CD14-positive monocyte (primary cell): ENCODE measurements at regions not wholly inside any gene's neighbourhood (a gene's known extent, or its start where the extent isn't known, plus 50 kb on each side); places are given as distances from the start of the nearest gene placed in this dataset.

Experiments
- DNase-seq, 3 donors: peaks; one replicate each; pipeline ENCODE4 v3.0.0-alpha.2; 2011 to 2022
- H2AFZ ChIP-seq: 2 replicates; pipeline ENCODE4 v1.6.0; 2012; ENCODE audit warnings: mild to moderate bottlenecking, low read depth, low read length, inconsistent platforms; ENCODE audit not compliant: insufficient read depth, poor library complexity, severe bottlenecking
- H3K27ac ChIP-seq, 2 donors: 1 replicate in 1 of 2; 2 replicates in 1 of 2; pipeline ENCODE4 v1.5.1; 2012 to 2013; ENCODE audit warnings: low read length in 2 of 2, control low read depth in 1 of 2, inconsistent platforms in 1 of 2, low read depth in 1 of 2, mild to moderate bottlenecking in 1 of 2
- H3K27me3 ChIP-seq, 2 donors: one replicate each; pipeline versions ENCODE4 v1.6.0 to v1.6.1; 2011 to 2013; ENCODE audit warnings: low read length in 2 of 2; ENCODE audit not compliant: control insufficient read depth in 2 of 2, insufficient read depth in 2 of 2
- H3K36me3 ChIP-seq, 2 donors: replicated peaks in 1 of 2; 1 replicate in 1 of 2; 2 replicates in 1 of 2; pipeline versions ENCODE4 v1.5.1 to v1.6.1; 2012 to 2013; ENCODE audit warnings: low read length in 2 of 2, control low read depth in 1 of 2, inconsistent platforms in 1 of 2, mild to moderate bottlenecking in 1 of 2; ENCODE audit not compliant: insufficient read depth in 2 of 2, control insufficient read depth in 1 of 2
- H3K4me1 ChIP-seq, 2 donors: 1 replicate in 1 of 2; 2 replicates in 1 of 2; pipeline versions ENCODE4 v1.5.1 to v1.6.1; 2012 to 2013; ENCODE audit warnings: low read length in 2 of 2, control low read depth in 1 of 2, inconsistent platforms in 1 of 2, mild to moderate bottlenecking in 1 of 2, moderate library complexity in 1 of 2; ENCODE audit not compliant: insufficient read depth in 2 of 2, control insufficient read depth in 1 of 2
- H3K4me2 ChIP-seq: replicated peaks from 2 replicates; pipeline ENCODE3; 2012; ENCODE audit warnings: low read length, moderate library complexity, mild to moderate bottlenecking; ENCODE audit not compliant: poor library complexity, severe bottlenecking; ENCODE audit errors: extremely low read depth
- H3K4me3 ChIP-seq, 3 experiments: fragments of 200-600 bp in 1 of 3; sonication (generic) in 1 of 3; replicated peaks in 1 of 3; 1 replicate in 2 of 3; 2 replicates in 1 of 3; pipeline ENCODE4 v1.5.1; 2011 to 2013; ENCODE audit warnings: low read length in 3 of 3, mild to moderate bottlenecking in 3 of 3, control low read depth in 2 of 3, low read depth in 2 of 3, inconsistent platforms in 1 of 3, moderate library complexity in 1 of 3
- H3K79me2 ChIP-seq: 2 replicates; pipeline ENCODE4 v1.6.0; 2012; ENCODE audit warnings: mild to moderate bottlenecking, control low read depth, inconsistent platforms, low read length, moderate library complexity; ENCODE audit not compliant: insufficient read depth
- H3K9ac ChIP-seq: 2 replicates; pipeline ENCODE4 v1.6.0; 2017; ENCODE audit warnings: low read length, mild to moderate bottlenecking; ENCODE audit not compliant: insufficient read depth, poor library complexity, severe bottlenecking
- H3K9me3 ChIP-seq, 2 donors: replicated peaks in 1 of 2; 1 replicate in 1 of 2; 2 replicates in 1 of 2; pipeline versions ENCODE4 v1.5.1 to v1.6.1; 2012 to 2013; ENCODE audit warnings: low read length in 2 of 2, control low read depth in 1 of 2; ENCODE audit not compliant: control insufficient read depth in 1 of 2, insufficient read depth in 1 of 2
- H4K20me1 ChIP-seq: 2 replicates; pipeline ENCODE4 v1.6.0; 2012; ENCODE audit warnings: mild to moderate bottlenecking, low read length, control low read depth, moderate library complexity; ENCODE audit not compliant: insufficient read depth
- H3K27ac Mint-ChIP-seq, 7 donors: one replicate each; pipeline ENCODE4 v1.8.0; 2020; ENCODE audit warnings: mild to moderate bottlenecking in 7 of 7, mixed read lengths in 7 of 7, moderate library complexity in 6 of 7, inconsistent platforms in 2 of 7
- H3K27me3 Mint-ChIP-seq, 3 donors: one replicate each; pipeline ENCODE4 v1.8.0; 2021 to 2022; ENCODE audit warnings: low read depth in 3 of 3, mild to moderate bottlenecking in 3 of 3, mixed read lengths in 3 of 3, moderate library complexity in 3 of 3, inconsistent platforms in 1 of 3
- H3K36me3 Mint-ChIP-seq, 2 donors: one replicate each; pipeline ENCODE4 v1.8.0; 2020; ENCODE audit warnings: mixed read lengths in 2 of 2, inconsistent platforms in 1 of 2, mild to moderate bottlenecking in 1 of 2
- H3K4me1 Mint-ChIP-seq: one replicate; pipeline ENCODE4 v1.8.0; 2020; ENCODE audit warnings: mild to moderate bottlenecking, mixed read lengths
- H3K4me3 Mint-ChIP-seq, 2 donors: one replicate each; pipeline ENCODE4 v1.8.0; 2020; ENCODE audit warnings: mild to moderate bottlenecking in 2 of 2, mixed read lengths in 2 of 2, moderate library complexity in 1 of 2
- H3K9me3 Mint-ChIP-seq, 7 donors: one replicate each; pipeline ENCODE4 v1.8.0; 2020 to 2022; ENCODE audit warnings: mixed read lengths in 7 of 7, mild to moderate bottlenecking in 6 of 7, moderate library complexity in 6 of 7, inconsistent platforms in 2 of 7
- CTCF ChIP-seq: fragments of 200-600 bp; IDR thresholded peaks from one replicate; pipeline ENCODE4 v1.8.0; 2022; ENCODE audit warnings: antibody characterized with exemption, mild to moderate bottlenecking
- WGBS: methylation state at CpG from one replicate; pipeline ENCODE4 v1.1.5; 2013; ENCODE audit warnings: missing lambda C conversion rate; ENCODE audit not compliant: insufficient coverage; 5-methylcytosine and 5-hydroxymethylcytosine counted together
- intact Hi-C, 2 donors: fragments of 100-400 bp; cut with micrococcal nuclease; formaldehyde crosslinking; loops; one replicate each; pipeline versions ENCODE4 v1.15.0 to v1.15.1; 2023

DNA sequence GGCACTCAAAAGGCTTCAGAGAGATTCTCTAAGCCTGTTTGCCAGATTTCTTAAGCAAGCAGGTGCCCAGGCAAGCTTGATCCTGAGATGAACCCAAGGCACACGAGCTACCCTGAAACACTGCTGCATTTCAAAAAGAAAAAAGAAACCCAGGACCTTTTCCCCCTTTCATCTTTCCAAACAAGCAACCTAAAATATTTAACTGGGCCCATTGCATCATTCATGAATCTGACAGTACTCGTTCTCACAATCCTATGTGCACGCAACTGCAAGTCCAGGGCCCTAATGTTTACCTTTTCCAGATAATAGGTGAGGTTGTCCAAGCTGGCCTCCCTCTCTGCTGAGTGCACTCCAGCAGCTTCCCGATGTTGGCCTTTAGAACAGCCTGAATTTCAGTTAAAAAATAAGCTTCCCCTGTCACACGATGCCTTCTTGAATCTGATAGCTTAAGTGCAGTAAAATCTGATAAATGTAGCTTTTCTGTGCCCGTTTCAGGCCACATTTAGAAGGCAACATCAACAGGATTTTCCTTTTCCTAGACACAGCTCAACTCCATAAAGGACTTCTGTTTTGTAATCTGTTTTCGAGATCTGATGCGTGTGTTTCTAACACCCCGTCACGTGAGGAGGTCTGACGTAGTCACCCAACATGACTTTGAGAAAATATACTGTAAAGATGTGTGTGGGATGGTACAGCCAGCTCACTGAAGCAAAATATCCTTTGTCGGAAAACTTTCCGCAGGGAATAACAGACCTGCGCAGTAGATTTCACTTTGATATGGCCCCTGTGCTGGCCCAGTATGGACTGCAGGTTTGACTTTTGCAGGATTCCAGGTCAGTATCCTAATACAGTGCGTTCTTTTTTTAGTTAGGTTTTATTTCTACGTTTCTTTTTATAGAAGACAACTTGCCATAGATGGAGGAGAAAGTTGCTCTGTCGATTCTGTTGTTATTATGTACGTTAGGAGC, 55.1 kb upstream of the RASA2 start:
- H3K79me2 ChIP-seq = no peaks in the 10 kb centered on the region
- Mint-ChIP-seq H3K27me3 (peaks cover 0 to 2% (median 2%) of the 10 kb centered on the region in 3 donors), H3K36me3 (peaks cover 24 to 38% of the 10 kb centered on the region in 2 donors), H3K9me3 (no peaks in the 10 kb centered on the region), H3K4me1 (peaks cover 7% of the 10 kb centered on the region), H3K4me3 (no peak overlapping the region), H3K27ac (no peak overlapping the region)
- no peak overlapping the region for H3K9ac ChIP-seq
- H3K4me3 ChIP-seq = no peak overlapping the region
- WGBS = 94% methylated on average over 9 of the region's 18 CpGs
- no peaks in the 10 kb centered on the region for H4K20me1 ChIP-seq
- H3K27ac ChIP-seq = no peak overlapping the region
- peaks cover 2 to 14% of the 10 kb centered on the region in 2 donors for H3K36me3 ChIP-seq
- no peaks in the 10 kb centered on the region for H3K9me3 ChIP-seq
- H3K4me1 ChIP-seq = peaks cover 2 to 4% of the 10 kb centered on the region in 2 donors
- no peak overlapping the region for H2AFZ ChIP-seq
- intact Hi-C loops = no loop called here
- no peak for DNase-seq
- TF ChIP-seq CTCF = no peak
- H3K27me3 ChIP-seq = no peaks in the 10 kb centered on the region
- H3K4me2 ChIP-seq = no peak overlapping the region

GRCh38 chr3:141432904-141433303, 53.9 kb upstream of the RASA2 start:
- TF ChIP-seq CTCF = no peak
- no peak overlapping the region for H3K4me3 Mint-ChIP-seq
- intact Hi-C loops = no loop called here
- no peak overlapping the region for H3K27ac ChIP-seq
- no peaks in the 10 kb centered on the region for H4K20me1 ChIP-seq
- no peak overlapping the region for H3K4me2 ChIP-seq
- peaks cover 7% of the 10 kb centered on the region for H3K4me1 Mint-ChIP-seq
- WGBS = 100% methylated on average over 2 of the region's 2 CpGs
- peaks cover 0 to 2% (median 2%) of the 10 kb centered on the region in 3 donors for H3K27me3 Mint-ChIP-seq
- H3K9me3 Mint-ChIP-seq = no peaks in the 10 kb centered on the region
- H3K27ac Mint-ChIP-seq = no peak overlapping the region
- no peak overlapping the region for H3K4me3 ChIP-seq
- H3K4me1 ChIP-seq = no peaks in the 10 kb centered on the region
- H3K36me3 Mint-ChIP-seq = peaks cover 22 to 34% of the 10 kb centered on the region in 2 donors
- H3K9ac ChIP-seq = no peak overlapping the region
- no peaks in the 10 kb centered on the region for H3K79me2 ChIP-seq
- H3K27me3 ChIP-seq = no peaks in the 10 kb centered on the region
- no peak for DNase-seq
- H2AFZ ChIP-seq = no peak overlapping the region
- no peaks in the 10 kb centered on the region for H3K9me3 ChIP-seq
- H3K36me3 ChIP-seq = peaks cover 0 to 12% of the 10 kb centered on the region in 2 donors
